Naive thymus-derived CD4-positive, alpha-beta T cell (primary cell): ENCODE measurements at regions not wholly inside any gene's neighbourhood (a gene's known extent, or its start where the extent isn't known, plus 50 kb on each side); places are given as distances from the start of the nearest gene placed in this dataset.

Source experiments
- ATAC-seq: fragments of 150-1000 bp; cut with Tn5 transposase; 2 replicates; pipeline ENCODE4 v1.10.0; 2021; ENCODE audit warnings: mild to moderate bottlenecking, moderate library complexity
- CTCF ChIA-PET: fragments of 350-600 bp; sonication (Branson Sonifier 250); formaldehyde crosslinking; loops from one replicate; lab custom pipeline; 2021; ENCODE audit warnings: antibody characterized with exemption; lab: Charles Lee
- POLR2A ChIA-PET: fragments of 350-600 bp; sonication (Branson Sonifier 250); formaldehyde crosslinking; loops from one replicate; lab custom pipeline; 2021; ENCODE audit warnings: antibody characterized with exemption, inconsistent platforms; lab: Charles Lee
- DNase-seq, 9 donors: peaks; one replicate each; pipeline versions ENCODE4 v3.0.0 to v3.0.0-alpha.2; 2020 to 2022; ENCODE audit warnings: mixed read lengths in 1 of 9
- H3K27ac ChIP-seq: one replicate; pipeline ENCODE4 v1.7.0; 2013; ENCODE audit warnings: mild to moderate bottlenecking, low read depth, low read length, moderate library complexity
- H3K27me3 ChIP-seq, 2 donors: one replicate each; pipeline ENCODE4 v1.7.0; 2013; ENCODE audit warnings: low read length in 2 of 2, mild to moderate bottlenecking in 2 of 2, moderate library complexity in 2 of 2; ENCODE audit not compliant: control insufficient read depth in 2 of 2, insufficient read depth in 2 of 2
- H3K36me3 ChIP-seq, 3 experiments: 1 replicate in 2 of 3; 2 replicates in 1 of 3; pipeline ENCODE4 v1.7.0; 2013; ENCODE audit warnings: low read length in 3 of 3, mild to moderate bottlenecking in 3 of 3, moderate library complexity in 1 of 3; ENCODE audit not compliant: insufficient read depth in 3 of 3, control insufficient read depth in 2 of 3
- H3K4me1 ChIP-seq, 2 donors: one replicate each; pipeline ENCODE4 v1.7.0; 2013; ENCODE audit warnings: low read length in 2 of 2, mild to moderate bottlenecking in 2 of 2, moderate library complexity in 1 of 2; ENCODE audit not compliant: control insufficient read depth in 2 of 2, insufficient read depth in 2 of 2
- H3K4me3 ChIP-seq: 2 replicates; pipeline ENCODE4 v1.7.0; 2013; ENCODE audit warnings: mild to moderate bottlenecking, low read length
- H3K9me3 ChIP-seq, 3 experiments: 1 replicate in 2 of 3; 2 replicates in 1 of 3; pipeline ENCODE4 v1.7.0; 2013; ENCODE audit warnings: low read length in 3 of 3; ENCODE audit not compliant: control insufficient read depth in 2 of 3
- H3K27ac Mint-ChIP-seq, 9 donors: one replicate each; pipeline ENCODE4 v1.8.0; 2020 to 2022; ENCODE audit warnings: mixed read lengths in 9 of 9, mild to moderate bottlenecking in 8 of 9, moderate library complexity in 5 of 9, inconsistent platforms in 2 of 9
- H3K27me3 Mint-ChIP-seq, 5 donors: one replicate each; pipeline ENCODE4 v1.8.0; 2021 to 2022; ENCODE audit warnings: mixed read lengths in 5 of 5, mild to moderate bottlenecking in 1 of 5
- H3K36me3 Mint-ChIP-seq, 5 donors: one replicate each; pipeline ENCODE4 v1.8.0; 2020 to 2022; ENCODE audit warnings: mixed read lengths in 5 of 5, mild to moderate bottlenecking in 3 of 5, inconsistent platforms in 1 of 5
- H3K4me1 Mint-ChIP-seq, 7 donors: one replicate each; pipeline ENCODE4 v1.8.0; 2020 to 2022; ENCODE audit warnings: mixed read lengths in 7 of 7, mild to moderate bottlenecking in 3 of 7, inconsistent platforms in 1 of 7
- H3K4me3 Mint-ChIP-seq, 10 donors: one replicate each; pipeline ENCODE4 v1.8.0; 2020 to 2022; ENCODE audit warnings: mild to moderate bottlenecking in 10 of 10, mixed read lengths in 10 of 10, moderate library complexity in 6 of 10, inconsistent platforms in 2 of 10
- H3K9me3 Mint-ChIP-seq, 11 donors: one replicate each; pipeline ENCODE4 v1.8.0; 2020 to 2022; ENCODE audit warnings: mixed read lengths in 11 of 11, mild to moderate bottlenecking in 4 of 11, inconsistent platforms in 1 of 11, moderate library complexity in 1 of 11
- intact Hi-C, 2 donors: fragments of 100-400 bp; cut with micrococcal nuclease; formaldehyde crosslinking; loops; one replicate each; pipeline ENCODE4 v1.15.1; 2023

- CTCF ChIA-PET = no interaction called here
- intact Hi-C loops = no loop called here
- H3K36me3 ChIP-seq = no peaks in the 10 kb centered on the region
- POLR2A ChIA-PET = no interaction called here
- Mint-ChIP-seq H3K4me1 (no peaks in the 10 kb centered on the region), H3K27ac (no peak overlapping the region), H3K36me3 (peaks cover 0 to 6% (median 0%) of the 10 kb centered on the region in 5 donors), H3K9me3 (peaks cover 0 to 4% (median 0%) of the 10 kb centered on the region in 11 donors), H3K4me3 (no peak overlapping the region), H3K27me3 (peaks cover 0 to 50% (median 23%) of the 10 kb centered on the region in 5 donors)
- H3K4me3 ChIP-seq = no peak overlapping the region
- H3K4me1 ChIP-seq = no peaks in the 10 kb centered on the region
- no peaks in the 10 kb centered on the region for H3K27me3 ChIP-seq
- no peak for ATAC-seq
- DNase-seq = no peak
- H3K27ac ChIP-seq = no peak overlapping the region
- H3K9me3 ChIP-seq = no peaks in the 10 kb centered on the region
These were observed 203.0 kb downstream of the HIBADH start for GRCh38 chr7:27459731-27460053.

DNA sequence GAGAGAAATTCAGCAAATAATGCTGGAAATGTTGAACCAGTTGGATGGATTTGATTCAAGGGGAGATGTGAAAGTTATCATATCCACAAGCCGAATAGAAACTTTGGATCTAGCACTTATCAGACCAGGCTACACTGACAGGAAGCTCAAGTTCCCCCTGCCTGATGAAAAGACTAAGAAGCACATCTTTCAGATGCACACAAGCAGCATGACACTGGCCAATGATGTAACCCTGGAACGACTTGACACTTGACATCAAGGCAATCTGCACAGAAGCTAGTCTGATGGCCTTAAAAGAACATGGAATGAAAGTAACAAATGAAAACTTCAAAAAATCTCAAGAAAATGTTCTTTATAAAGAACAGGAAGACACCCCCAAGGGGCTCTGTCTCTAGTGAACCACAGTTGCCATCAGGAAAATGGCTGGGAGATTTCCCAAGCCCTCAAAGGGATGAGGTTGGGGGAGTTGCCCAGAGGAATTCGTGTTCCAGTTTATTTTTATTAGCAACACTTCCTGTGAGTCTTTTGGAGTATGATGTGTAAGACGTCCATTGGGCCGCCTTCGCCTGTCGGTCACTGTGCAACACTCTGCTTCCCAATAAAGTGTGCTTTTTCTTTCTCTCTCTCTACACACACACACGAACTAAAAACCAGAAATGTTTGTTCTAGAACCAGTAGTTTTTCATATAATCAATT is 200.0 kb downstream of the HIBADH start:
- no peaks in the 10 kb centered on the region for H3K36me3 ChIP-seq
- no peaks in the 10 kb centered on the region for H3K27me3 ChIP-seq
- Mint-ChIP-seq H3K36me3 (peaks cover 0 to 6% (median 0%) of the 10 kb centered on the region in 5 donors), H3K4me3 (no peak overlapping the region), H3K4me1 (no peaks in the 10 kb centered on the region), H3K9me3 (peaks cover 0 to 4% (median 0%) of the 10 kb centered on the region in 11 donors), H3K27me3 (peaks cover 0 to 51% (median 28%) of the 10 kb centered on the region in 5 donors), H3K27ac (no peak overlapping the region)
- H3K4me1 ChIP-seq = no peaks in the 10 kb centered on the region
- H3K4me3 ChIP-seq = no peak overlapping the region
- H3K9me3 ChIP-seq = no peaks in the 10 kb centered on the region
- POLR2A ChIA-PET = no interaction called here
- H3K27ac ChIP-seq = no peak overlapping the region
- no peak for ATAC-seq
- intact Hi-C loops = no loop called here
- CTCF ChIA-PET = no interaction called here
- DNase-seq = no peak

DNA sequence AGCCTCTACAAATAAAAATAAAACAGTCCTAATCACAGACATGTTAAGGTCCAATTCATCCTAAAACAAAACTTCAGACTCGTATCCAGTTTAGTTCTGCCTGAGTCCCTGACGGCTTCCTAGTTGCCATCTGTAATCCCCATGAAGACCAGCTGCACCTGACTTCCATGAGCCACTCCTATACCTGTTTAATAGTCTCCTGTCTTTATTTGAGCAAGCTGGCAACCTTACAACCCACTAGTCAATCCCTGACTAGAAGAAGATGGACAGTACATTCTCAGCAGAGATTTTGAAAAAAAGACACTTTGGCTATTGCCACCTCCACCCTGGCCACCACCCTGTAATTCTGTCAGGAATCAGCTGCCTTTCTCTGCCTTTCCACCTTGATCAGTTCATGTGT is 197.7 kb downstream of the HIBADH start:
- ChIA-PET CTCF (no interaction called here), POLR2A (no interaction called here)
- H3K4me3 ChIP-seq = no peak overlapping the region
- no peaks in the 10 kb centered on the region for H3K36me3 ChIP-seq
- H3K27ac Mint-ChIP-seq = no peak overlapping the region
- intact Hi-C loops = no loop called here
- H3K27ac ChIP-seq = no peak overlapping the region
- H3K9me3 ChIP-seq = no peaks in the 10 kb centered on the region
- H3K36me3 Mint-ChIP-seq = no peaks in the 10 kb centered on the region
- H3K4me1 Mint-ChIP-seq = no peaks in the 10 kb centered on the region
- ATAC-seq = no peak
- peaks cover 0 to 45% (median 28%) of the 10 kb centered on the region in 5 donors for H3K27me3 Mint-ChIP-seq
- H3K27me3 ChIP-seq = no peaks in the 10 kb centered on the region
- no peaks in the 10 kb centered on the region for H3K9me3 Mint-ChIP-seq
- H3K4me3 Mint-ChIP-seq = no peak overlapping the region
- no peaks in the 10 kb centered on the region for H3K4me1 ChIP-seq
- DNase-seq = no peak

DNA sequence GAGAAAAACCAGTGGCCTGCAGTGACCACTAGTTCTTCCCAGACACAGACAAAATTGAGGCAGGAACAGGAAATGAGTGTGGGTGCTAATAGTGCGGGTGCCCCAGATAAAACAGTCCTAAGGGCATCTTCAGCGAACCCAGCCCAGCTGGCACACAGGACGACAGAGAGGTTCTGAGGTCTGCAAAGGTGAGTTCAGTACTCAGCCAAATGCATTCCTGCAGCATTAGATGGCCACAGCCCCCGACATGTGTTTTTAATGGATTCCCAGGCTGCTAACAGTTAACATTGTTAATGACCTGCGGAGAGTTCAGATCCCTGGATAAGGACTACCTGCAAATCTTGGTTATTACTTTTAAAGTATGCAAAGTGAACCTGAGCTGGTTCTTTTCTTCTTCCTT is 196.0 kb downstream of the HIBADH start:
- ATAC-seq (no peak), DNase-seq (no peak)
- no peaks in the 10 kb centered on the region for H3K9me3 Mint-ChIP-seq
- Histone ChIP-seq H3K27ac (no peak overlapping the region), H3K9me3 (no peaks in the 10 kb centered on the region), H3K4me1 (no peaks in the 10 kb centered on the region), H3K36me3 (no peaks in the 10 kb centered on the region), H3K4me3 (no peak overlapping the region), H3K27me3 (no peaks in the 10 kb centered on the region)
- ChIA-PET CTCF (no interaction called here), POLR2A (no interaction called here)
- H3K27ac Mint-ChIP-seq = no peak overlapping the region
- no peaks in the 10 kb centered on the region for H3K36me3 Mint-ChIP-seq
- H3K4me1 Mint-ChIP-seq = no peaks in the 10 kb centered on the region
- H3K4me3 Mint-ChIP-seq = no peak overlapping the region
- intact Hi-C loops = no loop called here
- H3K27me3 Mint-ChIP-seq = peaks cover 0 to 45% (median 32%) of the 10 kb centered on the region in 5 donors

DNA sequence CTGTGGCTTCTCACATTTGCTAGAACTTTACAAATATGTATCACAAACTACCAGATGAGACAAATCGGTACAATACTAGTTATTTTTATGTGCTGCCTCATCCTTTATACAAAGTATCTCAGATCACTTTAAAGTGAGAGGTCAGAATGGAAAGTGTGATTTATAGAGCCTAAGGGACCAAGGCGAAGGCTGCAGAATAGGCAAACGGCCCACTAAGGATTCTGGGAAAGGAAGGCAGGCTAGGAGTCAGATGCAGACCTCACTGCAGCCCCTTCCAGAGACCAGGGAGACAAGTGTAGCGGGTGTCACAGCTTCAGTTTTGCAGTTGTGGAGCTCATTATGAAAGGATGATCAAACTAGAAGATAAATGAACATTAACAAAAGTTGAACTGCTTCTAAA is 190.6 kb downstream of the HIBADH start:
- ChIA-PET POLR2A (no interaction called here), CTCF (interaction anchor here (0.6 kb wide), 1 partner anchor 176 kb away, joined by 3 read pairs; no protein-coding TSS in a partner anchor)
- no peak overlapping the region for H3K4me3 Mint-ChIP-seq
- Histone ChIP-seq H3K9me3 (no peaks in the 10 kb centered on the region), H3K4me3 (no peak overlapping the region), H3K36me3 (no peaks in the 10 kb centered on the region), H3K4me1 (no peaks in the 10 kb centered on the region), H3K27me3 (no peaks in the 10 kb centered on the region), H3K27ac (no peak overlapping the region)
- H3K36me3 Mint-ChIP-seq = no peaks in the 10 kb centered on the region
- DNase-seq (no peak), ATAC-seq (no peak)
- no peak overlapping the region for H3K27ac Mint-ChIP-seq
- H3K4me1 Mint-ChIP-seq = no peaks in the 10 kb centered on the region
- H3K27me3 Mint-ChIP-seq = peaks cover 0 to 31% (median 13%) of the 10 kb centered on the region in 5 donors
- intact Hi-C loops = no loop called here
- H3K9me3 Mint-ChIP-seq = no peaks in the 10 kb centered on the region
